Adrenal gland (tissue), 5 donors: ENCODE measurements at regions not wholly inside any gene's neighbourhood (a gene's known extent, or its start where the extent isn't known, plus 50 kb on each side); places are given as distances from the start of the nearest gene placed in this dataset.

Source experiments
- POLR2A ChIP-seq, 2 donors: fragments of 450-650 bp; IDR thresholded peaks; one replicate each; pipeline ENCODE4 v1.6.1; 2017; ENCODE audit warnings: antibody characterized with exemption in 2 of 2, mild to moderate bottlenecking in 2 of 2, moderate library complexity in 1 of 2
- TF ChIP-seq, protein P1 (sequence below), 6 experiments: fragments of 450-650 bp in 4 of 6; fragments of 200-600 bp in 2 of 6; sonication (generic) in 1 of 6; IDR thresholded peaks; 1 replicate in 5 of 6; 2 replicates in 1 of 6; pipeline versions ENCODE4 v1.5.1 to v1.8.0; 2016 to 2021; ENCODE audit warnings: antibody characterized with exemption in 6 of 6, mild to moderate bottlenecking in 2 of 6, moderate library complexity in 1 of 6
- donor health status: DM: no; HTN: no; CAD: no.

DNA sequence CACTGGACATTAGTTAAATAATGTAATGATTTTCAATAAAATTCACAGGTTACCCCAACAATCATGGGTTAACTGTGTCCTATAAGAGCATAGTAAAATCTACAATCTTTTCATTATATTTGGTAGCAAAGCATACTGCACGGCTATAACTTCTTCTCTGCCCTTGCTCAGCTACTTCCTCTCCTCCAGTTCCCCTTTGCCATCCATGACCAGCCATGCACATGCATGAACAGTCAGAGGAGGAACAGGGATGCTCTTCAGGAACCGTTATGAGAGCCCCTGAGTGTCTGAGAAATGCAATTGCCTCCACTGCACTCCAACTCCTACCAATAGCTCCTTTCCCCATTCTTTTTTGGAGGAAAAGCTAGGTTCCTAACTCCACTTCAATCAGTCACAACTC lies 646.7 kb downstream of the LTN1 start:
- TF ChIP-seq, protein P1, sequence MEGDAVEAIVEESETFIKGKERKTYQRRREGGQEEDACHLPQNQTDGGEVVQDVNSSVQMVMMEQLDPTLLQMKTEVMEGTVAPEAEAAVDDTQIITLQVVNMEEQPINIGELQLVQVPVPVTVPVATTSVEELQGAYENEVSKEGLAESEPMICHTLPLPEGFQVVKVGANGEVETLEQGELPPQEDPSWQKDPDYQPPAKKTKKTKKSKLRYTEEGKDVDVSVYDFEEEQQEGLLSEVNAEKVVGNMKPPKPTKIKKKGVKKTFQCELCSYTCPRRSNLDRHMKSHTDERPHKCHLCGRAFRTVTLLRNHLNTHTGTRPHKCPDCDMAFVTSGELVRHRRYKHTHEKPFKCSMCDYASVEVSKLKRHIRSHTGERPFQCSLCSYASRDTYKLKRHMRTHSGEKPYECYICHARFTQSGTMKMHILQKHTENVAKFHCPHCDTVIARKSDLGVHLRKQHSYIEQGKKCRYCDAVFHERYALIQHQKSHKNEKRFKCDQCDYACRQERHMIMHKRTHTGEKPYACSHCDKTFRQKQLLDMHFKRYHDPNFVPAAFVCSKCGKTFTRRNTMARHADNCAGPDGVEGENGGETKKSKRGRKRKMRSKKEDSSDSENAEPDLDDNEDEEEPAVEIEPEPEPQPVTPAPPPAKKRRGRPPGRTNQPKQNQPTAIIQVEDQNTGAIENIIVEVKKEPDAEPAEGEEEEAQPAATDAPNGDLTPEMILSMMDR (IDR thresholded peaks at IDR 0.05), result no peak
- no peak for TF ChIP-seq POLR2A (IDR thresholded peaks at IDR 0.05)
